HepG2 (cell line): ENCODE measurements at regions not wholly inside any gene's neighbourhood (a gene's known extent, or its start where the extent isn't known, plus 50 kb on each side); places are given as distances from the start of the nearest gene placed in this dataset.

ENCODE experiments used
- ATAC-seq: fragments of 200-7000 bp; cut with Tn5 transposase; 3 replicates; pipeline ENCODE4 v1.9.1; 2020; ENCODE audit warnings: mild to moderate bottlenecking, moderate library complexity
- BruUV-seq: library from RNA; stranded (reverse); fragments of 400-500 nt; replicated peaks from 2 replicates; lab custom pipeline; 2021; lab: Mats Ljungman, UMichigan
- CTCF ChIA-PET: fragments of 300-600 bp; formaldehyde crosslinking; extraction: SDS; loops from one replicate; lab custom pipeline; 2021; ENCODE audit warnings: low total read pairs, inconsistent platforms, low intra/inter-chr PET ratio; lab: Yijun Ruan, JAX
- POLR2A ChIA-PET: fragments of 350-600 bp; sonication (Branson Sonifier 250); formaldehyde crosslinking; loops from one replicate; lab custom pipeline; 2020; ENCODE audit warnings: antibody characterized with exemption, inconsistent platforms; lab: Yijun Ruan, JAX
- DNase-seq: peaks from one replicate; pipeline ENCODE4 v3.0.0-alpha.2; 2015; ENCODE audit warnings: low spot score
- FAIRE-seq: peaks from 3 replicates; lab custom pipeline; 2011; peaks lifted over from hg19 to GRCh38; lab: Jason Lieb, UNC
- H2AFZ ChIP-seq: one replicate; pipeline ENCODE4 v1.6.1; 2011; ENCODE audit warnings: low read length, inconsistent platforms
- H3K27ac ChIP-seq: fragments of 300-600 bp; 3 replicates; pipeline ENCODE4 v1.8.0; 2011; ENCODE audit warnings: mixed run types, mild to moderate bottlenecking, mixed read lengths, low read length, inconsistent platforms; ENCODE audit not compliant: insufficient read depth; ENCODE audit errors: extremely low read length
- H3K27me3 ChIP-seq, 2 experiments: fragments of 200-600 bp in 1 of 2; 2 replicates in 1 of 2; 3 replicates in 1 of 2; pipeline versions ENCODE4 v1.6.0 to v1.8.0; 2011; ENCODE audit warnings: low read length in 2 of 2, mild to moderate bottlenecking in 2 of 2, moderate library complexity in 2 of 2, inconsistent platforms in 1 of 2; ENCODE audit not compliant: insufficient read depth in 2 of 2, control insufficient read depth in 1 of 2
- H3K36me3 ChIP-seq, 2 experiments: fragments of 200-600 bp in 1 of 2; replicated peaks in 1 of 2; 2 replicates in 1 of 2; 3 replicates in 1 of 2; pipeline versions ENCODE4 v1.5.1 to v1.8.0; 2011; ENCODE audit warnings: low read length in 2 of 2, inconsistent platforms in 1 of 2; ENCODE audit not compliant: insufficient read depth in 2 of 2, control insufficient read depth in 1 of 2
- H3K4me1 ChIP-seq: 2 replicates; pipeline ENCODE4 v1.5.1; 2012; ENCODE audit warnings: low read length, inconsistent platforms; ENCODE audit not compliant: insufficient read depth
- H3K4me2 ChIP-seq: 2 replicates; pipeline ENCODE4 v1.6.0; 2011; ENCODE audit warnings: low read depth, low read length, inconsistent platforms
- H3K4me3 ChIP-seq, 3 experiments: fragments of 200-600 bp in 1 of 3; sonication (generic), shearing (Covaris generic) in 1 of 3; replicated peaks in 1 of 3; 2 replicates each; pipeline ENCODE4 v1.5.1; 2011 to 2016; ENCODE audit warnings: low read length in 3 of 3, inconsistent platforms in 2 of 3, low read depth in 2 of 3, mild to moderate bottlenecking in 2 of 3, control low read depth in 1 of 3, mixed read lengths in 1 of 3; ENCODE audit not compliant: insufficient read depth in 1 of 3
- H3K79me2 ChIP-seq: one replicate; pipeline ENCODE4 v1.6.1; 2011; ENCODE audit warnings: low read length, inconsistent platforms; ENCODE audit not compliant: insufficient read depth
- H3K9ac ChIP-seq: 2 replicates; pipeline ENCODE4 v1.6.0; 2011; ENCODE audit warnings: mild to moderate bottlenecking, low read depth, low read length, inconsistent platforms; ENCODE audit not compliant: insufficient read depth
- H3K9me3 ChIP-seq: 2 replicates; pipeline ENCODE4 v1.5.1; 2012; ENCODE audit warnings: mild to moderate bottlenecking, low read length
- H4K20me1 ChIP-seq: 2 replicates; pipeline ENCODE4 v1.6.0; 2011; ENCODE audit warnings: inconsistent platforms, mild to moderate bottlenecking, low read length, moderate library complexity; ENCODE audit not compliant: insufficient read depth
- BRD4 ChIP-seq: sonication (generic); formaldehyde crosslinking; IDR thresholded peaks from 2 replicates; pipeline ENCODE4 v1.4.0; 2020; ENCODE audit warnings: missing genetic modification reagents
- CHCHD3 ChIP-seq: sonication (generic); formaldehyde crosslinking; IDR thresholded peaks from 2 replicates; pipeline ENCODE4 v1.8.0; 2022; ENCODE audit warnings: mild to moderate bottlenecking, missing genetic modification reagents, moderate library complexity
- EHMT2 ChIP-seq: fragments of 200-600 bp; sonication (generic); IDR thresholded peaks from 2 replicates; pipeline ENCODE4 v1.7.0; 2017; ENCODE audit warnings: antibody characterized with exemption, low read depth, low read length, borderline replicate concordance
- HBP1 ChIP-seq: IDR thresholded peaks from 2 replicates; pipeline ENCODE4 v1.6.1; 2016; ENCODE audit warnings: low read depth, control low read depth
- HCFC1 ChIP-seq: fragments of 150-350 bp; IDR thresholded peaks from 2 replicates; pipeline ENCODE4 v1.6.1; 2014; ENCODE audit warnings: low read depth, low read length
- KAT7 ChIP-seq: IDR thresholded peaks from 2 replicates; pipeline ENCODE4 v1.6.1; 2018; ENCODE audit warnings: borderline replicate concordance, missing compliant biosample characterization
- NBN ChIP-seq: fragments of 450-650 bp; conservative IDR thresholded peaks from 2 replicates; pipeline ENCODE4 v1.6.1; 2017
- RCOR2 ChIP-seq: IDR thresholded peaks from 2 replicates; pipeline ENCODE4 v1.6.1; 2016; ENCODE audit warnings: missing biosample characterization, missing genetic modification reagents
- SALL2 ChIP-seq: sonication (generic); formaldehyde crosslinking; IDR thresholded peaks from 2 replicates; pipeline ENCODE4 v1.8.1; 2023; ENCODE audit warnings: mild to moderate bottlenecking, missing genetic modification reagents, inconsistent platforms
- SMAD1 ChIP-seq: sonication (generic); formaldehyde crosslinking; IDR thresholded peaks from 2 replicates; pipeline ENCODE4 v1.4.0; 2020; ENCODE audit warnings: missing genetic modification reagents, low read depth, mild to moderate bottlenecking, borderline replicate concordance
- SRF ChIP-seq: IDR thresholded peaks from 2 replicates; pipeline ENCODE4 v1.6.1; 2011; ENCODE audit warnings: mild to moderate bottlenecking, low read depth, low read length, moderate library complexity
- SRY ChIP-seq: sonication (generic); formaldehyde crosslinking; IDR thresholded peaks from 2 replicates; pipeline ENCODE4 v1.8.0; 2022; ENCODE audit warnings: mild to moderate bottlenecking, missing genetic modification reagents
- TBX2 ChIP-seq: sonication (generic); formaldehyde crosslinking; IDR thresholded peaks from 2 replicates; pipeline ENCODE4 v1.5.0; 2020; ENCODE audit warnings: missing genetic modification reagents, mild to moderate bottlenecking, borderline replicate concordance
- ZBTB49 ChIP-seq: sonication (generic); formaldehyde crosslinking; IDR thresholded peaks from 2 replicates; pipeline ENCODE4 v1.4.0; 2020; ENCODE audit warnings: missing genetic modification reagents, borderline replicate concordance
- ZMAT5 ChIP-seq: sonication (generic); formaldehyde crosslinking; IDR thresholded peaks from 2 replicates; pipeline ENCODE4 v1.5.0; 2020; ENCODE audit warnings: mild to moderate bottlenecking, low read depth, missing genetic modification reagents, borderline replicate concordance
- ZNF350 ChIP-seq: sonication (generic); formaldehyde crosslinking; IDR thresholded peaks from 2 replicates; pipeline ENCODE4 v1.4.0; 2020; ENCODE audit warnings: mild to moderate bottlenecking, low read depth, missing genetic modification reagents, borderline replicate concordance
- WGBS: methylation state at CpG from one replicate; pipeline ENCODE4 v1.1.6; 2017; ENCODE audit warnings: low lambda C conversion rate; 5-methylcytosine and 5-hydroxymethylcytosine counted together
- in situ Hi-C: cut with HindIII; loops from 2 replicates; pipeline ENCODE4 v1.10.0; 2017; ENCODE audit warnings: low pct_unique_long_range_greater_than_20kb; ENCODE audit not compliant: extremely low pct_ligation_motif_present
- intact Hi-C: fragments of 100-400 bp; cut with micrococcal nuclease; formaldehyde crosslinking; loops from one replicate; pipeline ENCODE4 v1.10.0; 2022; ENCODE audit not compliant: unreplicated experiment
- TF ChIP-seq, protein P1 (sequence below): sonication (generic); formaldehyde crosslinking; IDR thresholded peaks from 2 replicates; pipeline ENCODE4 v1.5.0; 2020; ENCODE audit warnings: missing genetic modification reagents

GRCh38 chr7:68529221-68529620, 1069.1 kb upstream of the AUTS2 start (continued):
- TF ChIP-seq EHMT2 (no peak), TBX2 (CRISPR knock-in tag) (no peak)
- TF ChIP-seq, protein P1, sequence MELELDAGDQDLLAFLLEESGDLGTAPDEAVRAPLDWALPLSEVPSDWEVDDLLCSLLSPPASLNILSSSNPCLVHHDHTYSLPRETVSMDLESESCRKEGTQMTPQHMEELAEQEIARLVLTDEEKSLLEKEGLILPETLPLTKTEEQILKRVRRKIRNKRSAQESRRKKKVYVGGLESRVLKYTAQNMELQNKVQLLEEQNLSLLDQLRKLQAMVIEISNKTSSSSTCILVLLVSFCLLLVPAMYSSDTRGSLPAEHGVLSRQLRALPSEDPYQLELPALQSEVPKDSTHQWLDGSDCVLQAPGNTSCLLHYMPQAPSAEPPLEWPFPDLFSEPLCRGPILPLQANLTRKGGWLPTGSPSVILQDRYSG (CRISPR knock-in tag), result no peak

DNA sequence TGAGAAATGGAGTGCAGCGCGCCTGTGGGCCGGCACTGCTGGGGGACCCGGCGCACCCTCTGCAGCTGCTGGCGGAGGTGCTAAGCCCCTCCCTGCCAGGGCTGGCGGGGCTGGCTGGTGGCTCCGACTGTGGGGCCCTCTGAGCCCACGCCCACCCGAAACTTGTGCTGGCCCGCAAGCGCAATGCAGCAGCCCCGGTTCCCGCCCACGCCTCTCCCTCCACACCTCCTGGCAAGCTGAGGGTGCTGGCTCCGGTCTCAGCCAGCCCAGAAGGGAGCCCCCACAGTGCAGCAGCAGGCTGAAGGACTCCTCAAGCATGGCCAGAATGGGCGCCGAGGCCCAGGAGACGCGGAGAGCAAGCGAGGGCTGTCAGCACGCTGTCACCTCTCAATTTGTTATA, 1063.0 kb upstream of the AUTS2 start:
- ChIA-PET POLR2A (no interaction called here), CTCF (no interaction called here)
- Histone ChIP-seq H3K36me3 (no peaks in the 10 kb centered on the region), H3K79me2 (no peaks in the 10 kb centered on the region), H3K9me3 (no peaks in the 10 kb centered on the region), H3K4me3 (no peak overlapping the region), H3K4me1 (no peaks in the 10 kb centered on the region), H3K27ac (no peak overlapping the region), H2AFZ (no peak overlapping the region), H3K9ac (no peak overlapping the region), H3K27me3 (no peaks in the 10 kb centered on the region), H3K4me2 (no peak overlapping the region), H4K20me1 (no peaks in the 10 kb centered on the region)
- DNase-seq (no peak), ATAC-seq (no peak), FAIRE-seq (no peak)
- TF ChIP-seq ZNF350 (CRISPR knock-in tag), result no peak
- no peak for TF ChIP-seq HBP1 (CRISPR knock-in tag)
- TF ChIP-seq ZMAT5 (CRISPR knock-in tag), result no peak
- no peak for TF ChIP-seq SALL2 (CRISPR knock-in tag)
- no peak for TF ChIP-seq SRF
- no peak for TF ChIP-seq SMAD1
- no peak for TF ChIP-seq RCOR2 (CRISPR knock-in tag)
- TF ChIP-seq CHCHD3 (CRISPR knock-in tag), result no peak
- TF ChIP-seq SRY, result no peak
- TF ChIP-seq BRD4 (CRISPR knock-in tag), result no peak
- TF ChIP-seq HCFC1, result no peak
- TF ChIP-seq KAT7 (CRISPR knock-in tag), result no peak
- no peak for TF ChIP-seq NBN
- TF ChIP-seq ZBTB49 (CRISPR knock-in tag), result no peak
- in situ Hi-C loops (no loop called here), intact Hi-C loops (no loop called here)
- BruUV-seq, result no TSS peak
- 77% methylated on average over 6 of the region's 22 CpGs for WGBS
